Vagina (tissue), 2 donors: ENCODE measurements at regions not wholly inside any gene's neighbourhood (a gene's known extent, or its start where the extent isn't known, plus 50 kb on each side); places are given as distances from the start of the nearest gene placed in this dataset.

Source experiments
- CTCF ChIP-seq, 3 experiments: fragments of 450-650 bp in 2 of 3; fragments of 200-600 bp in 1 of 3; sonication (generic) in 1 of 3; IDR thresholded peaks; one replicate each; pipeline ENCODE4 v1.5.1; 2017 to 2019; ENCODE audit warnings: antibody characterized with exemption in 3 of 3, mild to moderate bottlenecking in 2 of 3, moderate library complexity in 2 of 3
- POLR2AphosphoS5 ChIP-seq, 2 donors: sonication (generic); formaldehyde crosslinking; IDR thresholded peaks; one replicate each; pipeline ENCODE4 v1.9.0; 2017; ENCODE audit warnings: antibody characterized with exemption in 2 of 2, mild to moderate bottlenecking in 2 of 2, low read depth in 1 of 2; ENCODE audit not compliant: insufficient read depth in 1 of 2

- TF ChIP-seq POLR2AphosphoS5 (IDR thresholded peaks at IDR 0.05; ENCODE audit: insufficient read depth in 1 of 2, low read depth in 1 of 2) (no peak), CTCF (IDR thresholded peaks at IDR 0.05) (no peak)
Measured at GRCh38 chr1:194534784-194535183, 1348.4 kb upstream of the B3GALT2 start.
